ENCODE measurements at regions not wholly inside any gene's neighbourhood (a gene's known extent, or its start where the extent isn't known, plus 50 kb on each side); places are given as distances from the start of the nearest gene placed in this dataset.

- H3K4me1 Mint-ChIP-seq = no peaks in the 10 kb centered on the region
- no peak overlapping the region for H3K4me3 Mint-ChIP-seq
- no peaks in the 10 kb centered on the region for H3K36me3 Mint-ChIP-seq
- DNase-seq (ENCODE audit: low spot score) = no peak
- H3K9me3 Mint-ChIP-seq = no peaks in the 10 kb centered on the region
- no peaks in the 10 kb centered on the region for H3K27me3 Mint-ChIP-seq (ENCODE audit: low read depth)
- CTCF ChIA-PET = no interaction called here
- H3K27ac Mint-ChIP-seq = no peak overlapping the region
- no peak for ATAC-seq
- POLR2A ChIA-PET = no interaction called here
- TF ChIP-seq, protein P1, sequence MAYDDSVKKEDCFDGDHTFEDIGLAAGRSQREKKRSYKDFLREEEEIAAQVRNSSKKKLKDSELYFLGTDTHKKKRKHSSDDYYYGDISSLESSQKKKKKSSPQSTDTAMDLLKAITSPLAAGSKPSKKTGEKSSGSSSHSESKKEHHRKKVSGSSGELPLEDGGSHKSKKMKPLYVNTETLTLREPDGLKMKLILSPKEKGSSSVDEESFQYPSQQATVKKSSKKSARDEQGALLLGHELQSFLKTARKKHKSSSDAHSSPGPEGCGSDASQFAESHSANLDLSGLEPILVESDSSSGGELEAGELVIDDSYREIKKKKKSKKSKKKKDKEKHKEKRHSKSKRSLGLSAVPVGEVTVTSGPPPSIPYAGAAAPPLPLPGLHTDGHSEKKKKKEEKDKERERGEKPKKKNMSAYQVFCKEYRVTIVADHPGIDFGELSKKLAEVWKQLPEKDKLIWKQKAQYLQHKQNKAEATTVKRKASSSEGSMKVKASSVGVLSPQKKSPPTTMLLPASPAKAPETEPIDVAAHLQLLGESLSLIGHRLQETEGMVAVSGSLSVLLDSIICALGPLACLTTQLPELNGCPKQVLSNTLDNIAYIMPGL (CRISPR knock-in tag; IDR thresholded peaks at IDR 0.05) = no peak
- TF ChIP-seq, protein P2, sequence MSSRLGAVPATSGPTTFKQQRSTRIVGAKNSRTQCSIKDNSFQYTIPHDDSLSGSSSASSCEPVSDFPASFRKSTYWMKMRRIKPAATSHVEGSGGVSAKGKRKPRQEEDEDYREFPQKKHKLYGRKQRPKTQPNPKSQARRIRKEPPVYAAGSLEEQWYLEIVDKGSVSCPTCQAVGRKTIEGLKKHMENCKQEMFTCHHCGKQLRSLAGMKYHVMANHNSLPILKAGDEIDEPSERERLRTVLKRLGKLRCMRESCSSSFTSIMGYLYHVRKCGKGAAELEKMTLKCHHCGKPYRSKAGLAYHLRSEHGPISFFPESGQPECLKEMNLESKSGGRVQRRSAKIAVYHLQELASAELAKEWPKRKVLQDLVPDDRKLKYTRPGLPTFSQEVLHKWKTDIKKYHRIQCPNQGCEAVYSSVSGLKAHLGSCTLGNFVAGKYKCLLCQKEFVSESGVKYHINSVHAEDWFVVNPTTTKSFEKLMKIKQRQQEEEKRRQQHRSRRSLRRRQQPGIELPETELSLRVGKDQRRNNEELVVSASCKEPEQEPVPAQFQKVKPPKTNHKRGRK (CRISPR knock-in tag; IDR thresholded peaks at IDR 0.05; ENCODE audit: borderline replicate concordance) = no peak
- TF ChIP-seq FOXK1 (CRISPR knock-in tag; IDR thresholded peaks at IDR 0.05) (no peak), ERG (CRISPR knock-in tag; IDR thresholded peaks at IDR 0.05) (no peak), PREB (CRISPR knock-in tag; IDR thresholded peaks at IDR 0.05; ENCODE audit: borderline replicate concordance) (no peak), ZNF671 (CRISPR knock-in tag; IDR thresholded peaks at IDR 0.05) (no peak), JAZF1 (CRISPR knock-in tag; IDR thresholded peaks at IDR 0.05) (no peak), MAX (CRISPR knock-in tag; IDR thresholded peaks at IDR 0.05) (no peak), ELF4 (CRISPR knock-in tag; IDR thresholded peaks at IDR 0.05; ENCODE audit: low read depth) (no peak), CREM (CRISPR knock-in tag; IDR thresholded peaks at IDR 0.05) (no peak), ESRRA (CRISPR knock-in tag; IDR thresholded peaks at IDR 0.05; ENCODE audit: borderline replicate concordance) (no peak), FOXP4 (CRISPR knock-in tag; IDR thresholded peaks at IDR 0.05) (no peak)
- TF ChIP-seq, protein P3, sequence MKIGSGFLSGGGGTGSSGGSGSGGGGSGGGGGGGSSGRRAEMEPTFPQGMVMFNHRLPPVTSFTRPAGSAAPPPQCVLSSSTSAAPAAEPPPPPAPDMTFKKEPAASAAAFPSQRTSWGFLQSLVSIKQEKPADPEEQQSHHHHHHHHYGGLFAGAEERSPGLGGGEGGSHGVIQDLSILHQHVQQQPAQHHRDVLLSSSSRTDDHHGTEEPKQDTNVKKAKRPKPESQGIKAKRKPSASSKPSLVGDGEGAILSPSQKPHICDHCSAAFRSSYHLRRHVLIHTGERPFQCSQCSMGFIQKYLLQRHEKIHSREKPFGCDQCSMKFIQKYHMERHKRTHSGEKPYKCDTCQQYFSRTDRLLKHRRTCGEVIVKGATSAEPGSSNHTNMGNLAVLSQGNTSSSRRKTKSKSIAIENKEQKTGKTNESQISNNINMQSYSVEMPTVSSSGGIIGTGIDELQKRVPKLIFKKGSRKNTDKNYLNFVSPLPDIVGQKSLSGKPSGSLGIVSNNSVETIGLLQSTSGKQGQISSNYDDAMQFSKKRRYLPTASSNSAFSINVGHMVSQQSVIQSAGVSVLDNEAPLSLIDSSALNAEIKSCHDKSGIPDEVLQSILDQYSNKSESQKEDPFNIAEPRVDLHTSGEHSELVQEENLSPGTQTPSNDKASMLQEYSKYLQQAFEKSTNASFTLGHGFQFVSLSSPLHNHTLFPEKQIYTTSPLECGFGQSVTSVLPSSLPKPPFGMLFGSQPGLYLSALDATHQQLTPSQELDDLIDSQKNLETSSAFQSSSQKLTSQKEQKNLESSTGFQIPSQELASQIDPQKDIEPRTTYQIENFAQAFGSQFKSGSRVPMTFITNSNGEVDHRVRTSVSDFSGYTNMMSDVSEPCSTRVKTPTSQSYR (CRISPR knock-in tag; IDR thresholded peaks at IDR 0.05) = no peak
- TF ChIP-seq, protein P4, sequence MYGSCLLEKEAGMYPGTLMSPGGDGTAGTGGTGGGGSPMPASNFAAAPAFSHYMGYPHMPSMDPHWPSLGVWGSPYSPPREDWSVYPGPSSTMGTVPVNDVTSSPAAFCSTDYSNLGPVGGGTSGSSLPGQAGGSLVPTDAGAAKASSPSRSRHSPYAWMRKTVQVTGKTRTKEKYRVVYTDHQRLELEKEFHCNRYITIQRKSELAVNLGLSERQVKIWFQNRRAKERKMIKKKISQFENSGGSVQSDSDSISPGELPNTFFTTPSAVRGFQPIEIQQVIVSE (CRISPR knock-in tag; IDR thresholded peaks at IDR 0.05; ENCODE audit: borderline replicate concordance) = no peak
- TF ChIP-seq, protein P5, sequence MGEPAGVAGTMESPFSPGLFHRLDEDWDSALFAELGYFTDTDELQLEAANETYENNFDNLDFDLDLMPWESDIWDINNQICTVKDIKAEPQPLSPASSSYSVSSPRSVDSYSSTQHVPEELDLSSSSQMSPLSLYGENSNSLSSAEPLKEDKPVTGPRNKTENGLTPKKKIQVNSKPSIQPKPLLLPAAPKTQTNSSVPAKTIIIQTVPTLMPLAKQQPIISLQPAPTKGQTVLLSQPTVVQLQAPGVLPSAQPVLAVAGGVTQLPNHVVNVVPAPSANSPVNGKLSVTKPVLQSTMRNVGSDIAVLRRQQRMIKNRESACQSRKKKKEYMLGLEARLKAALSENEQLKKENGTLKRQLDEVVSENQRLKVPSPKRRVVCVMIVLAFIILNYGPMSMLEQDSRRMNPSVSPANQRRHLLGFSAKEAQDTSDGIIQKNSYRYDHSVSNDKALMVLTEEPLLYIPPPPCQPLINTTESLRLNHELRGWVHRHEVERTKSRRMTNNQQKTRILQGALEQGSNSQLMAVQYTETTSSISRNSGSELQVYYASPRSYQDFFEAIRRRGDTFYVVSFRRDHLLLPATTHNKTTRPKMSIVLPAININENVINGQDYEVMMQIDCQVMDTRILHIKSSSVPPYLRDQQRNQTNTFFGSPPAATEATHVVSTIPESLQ (CRISPR knock-in tag; IDR thresholded peaks at IDR 0.05) = no peak
- TF ChIP-seq, protein P6, sequence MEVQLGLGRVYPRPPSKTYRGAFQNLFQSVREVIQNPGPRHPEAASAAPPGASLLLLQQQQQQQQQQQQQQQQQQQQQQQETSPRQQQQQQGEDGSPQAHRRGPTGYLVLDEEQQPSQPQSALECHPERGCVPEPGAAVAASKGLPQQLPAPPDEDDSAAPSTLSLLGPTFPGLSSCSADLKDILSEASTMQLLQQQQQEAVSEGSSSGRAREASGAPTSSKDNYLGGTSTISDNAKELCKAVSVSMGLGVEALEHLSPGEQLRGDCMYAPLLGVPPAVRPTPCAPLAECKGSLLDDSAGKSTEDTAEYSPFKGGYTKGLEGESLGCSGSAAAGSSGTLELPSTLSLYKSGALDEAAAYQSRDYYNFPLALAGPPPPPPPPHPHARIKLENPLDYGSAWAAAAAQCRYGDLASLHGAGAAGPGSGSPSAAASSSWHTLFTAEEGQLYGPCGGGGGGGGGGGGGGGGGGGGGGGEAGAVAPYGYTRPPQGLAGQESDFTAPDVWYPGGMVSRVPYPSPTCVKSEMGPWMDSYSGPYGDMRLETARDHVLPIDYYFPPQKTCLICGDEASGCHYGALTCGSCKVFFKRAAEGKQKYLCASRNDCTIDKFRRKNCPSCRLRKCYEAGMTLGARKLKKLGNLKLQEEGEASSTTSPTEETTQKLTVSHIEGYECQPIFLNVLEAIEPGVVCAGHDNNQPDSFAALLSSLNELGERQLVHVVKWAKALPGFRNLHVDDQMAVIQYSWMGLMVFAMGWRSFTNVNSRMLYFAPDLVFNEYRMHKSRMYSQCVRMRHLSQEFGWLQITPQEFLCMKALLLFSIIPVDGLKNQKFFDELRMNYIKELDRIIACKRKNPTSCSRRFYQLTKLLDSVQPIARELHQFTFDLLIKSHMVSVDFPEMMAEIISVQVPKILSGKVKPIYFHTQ (CRISPR knock-in tag; IDR thresholded peaks at IDR 0.05) = no peak
Measured at GRCh38 chr7:113731571-113731970, 187.2 kb downstream of the PPP1R3A start.

Measured in WTC11 (cell line).